ENCODE measurements at regions not wholly inside any gene's neighbourhood (a gene's known extent, or its start where the extent isn't known, plus 50 kb on each side); places are given as distances from the start of the nearest gene placed in this dataset.

- ChIA-PET CTCF (interaction anchor here (0.6 to 0.9 kb wide), 2 partner anchors 932 to 1741 kb away, joined by 3 to 4 read pairs; no protein-coding TSS in a partner anchor), POLR2A (no interaction called here)
- Mint-ChIP-seq H3K4me1 (no peaks in the 10 kb centered on the region), H3K27me3 (peaks cover 4% of the 10 kb centered on the region), H3K36me3 (ENCODE audit: low read depth) (no peaks in the 10 kb centered on the region), H3K9me3 (no peaks in the 10 kb centered on the region), H3K4me3 (no peak overlapping the region), H3K27ac (no peak overlapping the region)
- peak; percentile 22 for DNase-seq
Observed at GRCh38 chr12:28872654-28873268, 276.3 kb upstream of the FAR2 start.

DNA sequence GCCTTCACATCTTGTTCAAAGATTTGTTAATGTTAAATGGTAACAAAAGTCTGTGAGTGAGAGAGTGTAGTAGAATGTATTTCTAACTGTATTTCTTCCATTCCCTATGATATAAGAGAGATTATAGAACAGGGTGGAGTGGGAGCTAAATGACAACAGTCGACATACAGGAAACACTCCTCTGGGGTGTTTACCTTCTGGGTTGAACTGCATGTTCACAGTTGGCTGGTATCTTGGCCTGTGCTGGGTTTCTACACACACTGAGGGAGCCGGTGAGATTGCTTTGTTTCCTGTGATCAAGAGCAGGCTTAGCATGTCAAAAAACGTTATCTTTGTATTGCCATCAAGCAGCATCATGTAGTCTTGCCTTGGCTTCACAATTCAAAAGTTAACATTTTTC lies 274.3 kb upstream of the FAR2 start:
- no peaks in the 10 kb centered on the region for H3K4me1 Mint-ChIP-seq
- no peak overlapping the region for H3K27ac Mint-ChIP-seq
- no peak for DNase-seq
- H3K27me3 Mint-ChIP-seq, result no peaks in the 10 kb centered on the region
- no peaks in the 10 kb centered on the region for H3K36me3 Mint-ChIP-seq (ENCODE audit: low read depth)
- ChIA-PET CTCF (no interaction called here), POLR2A (no interaction called here)
- H3K9me3 Mint-ChIP-seq, result no peaks in the 10 kb centered on the region
- no peak overlapping the region for H3K4me3 Mint-ChIP-seq

GRCh38 chr12:28876196-28876798 lies 272.8 kb upstream of the FAR2 start:
- no peak for DNase-seq
- Mint-ChIP-seq H3K9me3 (no peaks in the 10 kb centered on the region), H3K4me1 (no peaks in the 10 kb centered on the region), H3K27ac (no peak overlapping the region), H3K27me3 (no peaks in the 10 kb centered on the region), H3K36me3 (ENCODE audit: low read depth) (no peaks in the 10 kb centered on the region), H3K4me3 (no peak overlapping the region)
- CTCF ChIA-PET, result no interaction called here
- POLR2A ChIA-PET, result no interaction called here

DNA sequence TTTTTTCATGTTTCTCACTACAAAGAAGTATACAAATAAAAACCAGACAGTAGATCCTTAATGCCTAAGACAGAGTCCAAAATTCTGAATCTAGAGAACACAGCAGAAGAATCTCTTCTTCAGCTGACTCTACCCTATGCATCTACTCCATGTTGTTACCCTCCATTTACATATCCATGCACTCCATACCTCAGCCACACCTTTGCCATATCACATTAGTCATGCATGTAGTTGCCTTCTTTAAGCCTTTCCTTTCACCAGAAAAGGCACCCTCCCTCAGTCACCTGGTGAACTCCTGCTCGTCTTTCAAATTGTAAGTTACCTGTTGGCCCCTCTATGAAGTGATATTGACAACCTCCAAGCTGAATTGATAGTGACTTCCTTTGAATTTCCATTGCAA lies 271.2 kb upstream of the FAR2 start:
- Mint-ChIP-seq H3K9me3 (no peaks in the 10 kb centered on the region), H3K4me3 (no peak overlapping the region), H3K4me1 (no peaks in the 10 kb centered on the region), H3K27me3 (no peaks in the 10 kb centered on the region), H3K36me3 (ENCODE audit: low read depth) (no peaks in the 10 kb centered on the region), H3K27ac (no peak overlapping the region)
- DNase-seq, result no peak
- CTCF ChIA-PET, result no interaction called here
- POLR2A ChIA-PET, result no interaction called here

DNA sequence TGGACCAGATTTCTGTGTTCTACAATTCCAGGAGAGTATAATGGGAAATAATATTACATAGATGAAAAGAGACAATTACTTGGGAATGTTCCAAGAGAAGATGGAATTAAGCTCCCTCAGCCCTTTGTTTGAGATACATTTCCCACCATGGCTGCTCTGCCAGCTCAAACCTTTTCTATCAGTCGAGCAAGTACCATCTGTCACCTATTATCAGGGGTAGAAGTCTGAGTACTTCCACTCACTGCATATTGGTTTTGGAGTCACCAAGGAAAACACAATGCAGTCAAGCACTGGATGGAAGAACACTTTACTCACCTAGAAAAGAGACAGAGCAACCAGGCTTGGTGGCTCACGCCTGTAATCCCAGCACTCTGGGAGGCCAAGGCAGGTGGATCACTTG lies 270.4 kb upstream of the FAR2 start:
- Mint-ChIP-seq H3K27ac (no peak overlapping the region), H3K4me3 (no peak overlapping the region), H3K27me3 (no peaks in the 10 kb centered on the region), H3K4me1 (no peaks in the 10 kb centered on the region), H3K9me3 (no peaks in the 10 kb centered on the region), H3K36me3 (ENCODE audit: low read depth) (no peaks in the 10 kb centered on the region)
- CTCF ChIA-PET, result no interaction called here
- POLR2A ChIA-PET, result no interaction called here
- no peak for DNase-seq

DNA sequence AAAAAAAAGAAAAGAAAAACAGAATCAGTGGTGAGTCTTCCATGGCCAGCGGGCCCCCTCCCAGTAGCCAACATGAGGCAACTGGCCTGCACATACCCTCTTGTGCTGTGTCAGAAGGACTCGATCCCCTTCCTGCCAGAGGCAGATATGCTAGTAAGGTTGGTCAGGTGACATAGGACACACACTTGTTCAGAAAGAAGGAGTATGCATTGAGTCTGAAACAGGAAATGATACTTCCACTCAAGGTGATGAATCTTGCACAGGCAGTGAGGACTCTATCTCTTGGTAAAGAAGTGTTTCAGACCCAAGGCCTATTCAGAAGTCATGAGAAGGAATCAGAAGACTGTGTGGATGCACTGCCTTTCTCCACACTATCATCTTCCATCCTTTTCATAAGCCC lies 269.7 kb upstream of the FAR2 start:
- ChIA-PET POLR2A (no interaction called here), CTCF (no interaction called here)
- no peak for DNase-seq
- Mint-ChIP-seq H3K27me3 (no peaks in the 10 kb centered on the region), H3K9me3 (no peaks in the 10 kb centered on the region), H3K4me1 (no peaks in the 10 kb centered on the region), H3K36me3 (ENCODE audit: low read depth) (no peaks in the 10 kb centered on the region), H3K4me3 (no peak overlapping the region), H3K27ac (no peak overlapping the region)

DNA sequence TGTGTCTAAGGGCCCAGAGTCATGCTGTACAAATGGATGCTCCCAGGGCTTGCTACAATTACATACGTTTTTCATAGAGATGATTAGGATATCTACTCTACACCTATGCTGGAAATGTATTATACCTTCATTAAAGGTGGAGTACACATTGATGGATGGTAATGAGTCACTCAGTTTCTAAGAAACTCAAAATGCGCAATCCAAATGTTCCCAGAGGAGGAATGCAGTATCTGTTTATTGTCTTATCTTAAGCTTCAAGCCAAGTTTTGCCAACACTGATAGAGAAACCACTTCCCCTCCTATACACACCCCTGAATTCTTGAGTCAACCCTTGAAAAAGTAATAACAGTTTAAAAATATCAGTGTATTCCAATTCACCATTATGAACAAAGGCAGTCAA lies 266.6 kb upstream of the FAR2 start:
- H3K9me3 Mint-ChIP-seq, result no peaks in the 10 kb centered on the region
- no peaks in the 10 kb centered on the region for H3K27me3 Mint-ChIP-seq
- H3K4me3 Mint-ChIP-seq, result no peak overlapping the region
- no peak for DNase-seq
- H3K36me3 Mint-ChIP-seq (ENCODE audit: low read depth), result no peaks in the 10 kb centered on the region
- POLR2A ChIA-PET, result no interaction called here
- no peaks in the 10 kb centered on the region for H3K4me1 Mint-ChIP-seq
- no peak overlapping the region for H3K27ac Mint-ChIP-seq
- CTCF ChIA-PET, result no interaction called here

GRCh38 chr12:28883406-28883997 lies 265.6 kb upstream of the FAR2 start:
- no peaks in the 10 kb centered on the region for H3K27me3 Mint-ChIP-seq
- H3K27ac Mint-ChIP-seq, result no peak overlapping the region
- DNase-seq, result no peak
- CTCF ChIA-PET, result no interaction called here
- H3K4me3 Mint-ChIP-seq, result no peak overlapping the region
- H3K9me3 Mint-ChIP-seq, result no peaks in the 10 kb centered on the region
- H3K4me1 Mint-ChIP-seq, result no peaks in the 10 kb centered on the region
- POLR2A ChIA-PET, result no interaction called here
- H3K36me3 Mint-ChIP-seq (ENCODE audit: low read depth), result no peaks in the 10 kb centered on the region

GRCh38 chr12:28884904-28885679 lies 264.0 kb upstream of the FAR2 start:
- POLR2A ChIA-PET, result no interaction called here
- DNase-seq, result no peak
- H3K4me1 Mint-ChIP-seq, result no peaks in the 10 kb centered on the region
- CTCF ChIA-PET, result no interaction called here
- no peaks in the 10 kb centered on the region for H3K36me3 Mint-ChIP-seq (ENCODE audit: low read depth)
- no peaks in the 10 kb centered on the region for H3K27me3 Mint-ChIP-seq
- no peaks in the 10 kb centered on the region for H3K9me3 Mint-ChIP-seq
- H3K4me3 Mint-ChIP-seq, result no peak overlapping the region
- H3K27ac Mint-ChIP-seq, result no peak overlapping the region

DNA sequence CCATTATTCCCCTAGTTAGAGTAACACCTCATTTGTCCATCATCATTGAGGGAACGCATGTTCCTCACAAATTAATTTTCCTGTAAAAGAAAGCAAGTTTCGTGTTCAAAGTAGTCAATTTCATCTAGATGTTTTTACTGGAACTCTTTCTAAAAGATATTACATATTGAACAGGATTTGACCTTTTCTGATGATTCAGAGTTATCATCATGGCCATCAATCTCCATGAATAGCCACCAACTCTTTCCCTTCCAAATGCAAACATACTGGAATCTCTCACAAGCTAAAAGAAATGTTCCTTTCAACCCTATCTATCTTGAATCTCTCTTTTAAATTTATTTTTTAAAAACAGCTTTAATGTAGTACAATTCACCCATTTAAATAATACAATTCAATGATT lies 263.1 kb upstream of the FAR2 start:
- POLR2A ChIA-PET, result no interaction called here
- DNase-seq, result no peak

DNA sequence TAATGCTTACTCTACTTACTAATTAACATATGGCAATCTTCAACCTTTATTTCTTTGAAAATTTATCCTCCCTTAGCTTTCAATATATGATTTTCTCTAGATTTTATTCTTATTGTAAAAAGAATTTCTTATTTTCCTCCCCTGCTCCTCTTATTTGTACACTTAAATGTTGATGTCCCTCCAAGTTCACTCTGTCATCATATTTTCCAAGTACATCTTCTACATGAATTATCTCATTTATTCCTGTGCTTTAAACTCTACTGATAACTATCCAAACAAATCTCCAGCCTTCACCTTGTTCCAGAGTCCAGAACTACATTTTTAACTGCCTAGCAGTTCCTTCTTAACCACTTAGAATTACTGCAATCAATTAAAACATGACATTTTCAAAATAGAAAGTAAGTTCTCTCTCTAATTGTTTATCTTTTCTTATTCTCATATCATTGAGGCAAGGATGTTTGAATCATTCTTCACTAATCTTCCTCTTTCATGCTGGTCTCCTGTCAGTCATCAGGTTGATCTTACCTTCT lies 261.6 kb upstream of the FAR2 start:
- POLR2A ChIA-PET, result no interaction called here
- no peak overlapping the region for H3K27ac Mint-ChIP-seq
- H3K4me1 Mint-ChIP-seq, result no peaks in the 10 kb centered on the region
- H3K36me3 Mint-ChIP-seq (ENCODE audit: low read depth), result no peaks in the 10 kb centered on the region
- DNase-seq, result no peak
- CTCF ChIA-PET, result no interaction called here
- H3K4me3 Mint-ChIP-seq, result no peak overlapping the region
- H3K9me3 Mint-ChIP-seq, result no peaks in the 10 kb centered on the region
- H3K27me3 Mint-ChIP-seq, result peaks cover 3% of the 10 kb centered on the region

More for the DNA sequence above, 263.1 kb upstream of the FAR2 start:
- Mint-ChIP-seq H3K27ac (no peak overlapping the region), H3K9me3 (no peaks in the 10 kb centered on the region), H3K4me1 (no peaks in the 10 kb centered on the region), H3K36me3 (ENCODE audit: low read depth) (no peaks in the 10 kb centered on the region), H3K27me3 (no peaks in the 10 kb centered on the region), H3K4me3 (no peak overlapping the region)
- CTCF ChIA-PET, result no interaction called here

- DNase-seq, result no peak
- ChIA-PET CTCF (no interaction called here), POLR2A (no interaction called here)
- Mint-ChIP-seq H3K27ac (no peak overlapping the region), H3K4me3 (no peak overlapping the region), H3K4me1 (no peaks in the 10 kb centered on the region), H3K27me3 (peaks cover 3% of the 10 kb centered on the region), H3K9me3 (no peaks in the 10 kb centered on the region), H3K36me3 (ENCODE audit: low read depth) (no peaks in the 10 kb centered on the region)
Observed at GRCh38 chr12:28890664-28891063, 258.4 kb upstream of the FAR2 start.

DNA sequence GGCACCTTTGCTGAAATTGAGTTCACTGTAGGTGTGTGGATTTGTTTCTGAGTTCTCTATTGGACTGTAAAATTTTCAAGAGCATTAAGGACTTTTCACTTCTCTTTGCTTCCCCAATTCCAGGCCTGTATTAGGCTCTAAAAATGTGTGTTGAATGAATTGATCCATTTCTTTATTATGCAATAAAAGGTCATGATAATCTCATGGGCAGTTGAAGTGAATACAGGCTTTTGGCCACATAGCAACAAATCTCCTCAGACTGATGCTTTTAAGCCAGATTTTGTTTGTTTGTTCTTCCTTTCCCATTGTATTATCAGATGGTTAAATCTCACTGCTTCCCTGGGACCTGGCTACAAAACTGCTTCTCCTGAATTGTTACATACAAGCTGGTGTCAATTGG lies 258.0 kb upstream of the FAR2 start:
- CTCF ChIA-PET, result no interaction called here

More for the DNA sequence above, 258.0 kb upstream of the FAR2 start:
- Mint-ChIP-seq H3K27me3 (peaks cover 3% of the 10 kb centered on the region), H3K4me3 (no peak overlapping the region), H3K4me1 (no peaks in the 10 kb centered on the region), H3K27ac (no peak overlapping the region), H3K36me3 (ENCODE audit: low read depth) (no peaks in the 10 kb centered on the region), H3K9me3 (no peaks in the 10 kb centered on the region)
- no peak for DNase-seq
- POLR2A ChIA-PET, result no interaction called here

Measured in activated CD4-positive, alpha-beta memory T cell treated with anti-CD3 and anti-CD28 coated beads, Interleukin-2, amount 10 ng/mL, durations not matched to agents 7 days and 5 days (primary cell).